ENCODE measurements at regions not wholly inside any gene's neighbourhood (a gene's known extent, or its start where the extent isn't known, plus 50 kb on each side); places are given as distances from the start of the nearest gene placed in this dataset.

- DNase-seq = no peak
These were observed 104.3 kb upstream of the ST6GAL2 start for GRCh38 chr2:106990297-106990696.

DNA sequence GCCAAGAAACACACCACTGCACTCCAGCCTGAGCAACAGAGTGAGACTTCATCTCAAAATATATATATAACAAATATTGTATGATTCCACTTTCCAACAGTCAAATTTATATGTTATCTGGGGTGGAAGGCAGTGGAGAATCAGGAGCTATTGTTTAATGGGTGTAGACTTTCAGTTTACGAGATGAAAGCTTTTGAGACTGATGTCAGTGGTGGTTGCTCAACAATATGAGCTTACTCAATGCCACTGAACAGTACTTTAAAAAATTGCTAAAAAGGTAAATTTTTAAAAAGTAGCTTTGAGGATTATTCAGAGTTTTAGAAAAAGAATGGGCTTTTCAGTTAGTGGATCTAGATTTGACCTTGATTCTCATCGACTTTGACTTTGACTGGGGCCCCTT lies 105.9 kb upstream of the ST6GAL2 start:
- intact Hi-C loops (cut with micrococcal nuclease; ENCODE audit: unreplicated experiment) = no loop called here
- no peak overlapping the region for H3K4me3 ChIP-seq
- H4K20me1 ChIP-seq (ENCODE audit: insufficient read depth) = no peaks in the 10 kb centered on the region
- H3K36me3 ChIP-seq (ENCODE audit: low read depth) = no peaks in the 10 kb centered on the region
- H2AFZ ChIP-seq = no peak overlapping the region
- no peaks in the 10 kb centered on the region for H3K9me2 ChIP-seq (ENCODE audit: insufficient read depth)
- H3K79me2 ChIP-seq (ENCODE audit: low read depth) = no peaks in the 10 kb centered on the region
- H3K27ac ChIP-seq = no peak overlapping the region
- H3K9me3 ChIP-seq (ENCODE audit: insufficient read depth, low read depth) = no peaks in the 10 kb centered on the region
- BruUV-seq (replicated peaks) = no TSS peak
- TF ChIP-seq EZH2 (IDR thresholded peaks at IDR 0.05; ENCODE audit: low read depth) (no peak), CTCF (conservative IDR thresholded peaks at IDR 0.05) (no peak)
- ChIA-PET CTCF (no interaction called here), POLR2A (ENCODE audit: unreplicated experiment) (no interaction called here)
- no peak overlapping the region for H3K4me2 ChIP-seq
- no peak for DNase-seq
- H3K27me3 ChIP-seq (ENCODE audit: insufficient read depth, low read depth) = peaks cover 18% of the 10 kb centered on the region
- no peaks in the 10 kb centered on the region for H3F3A ChIP-seq (ENCODE audit: insufficient read depth, low read depth)
- no peaks in the 10 kb centered on the region for H3K4me1 ChIP-seq (replicated peaks; ENCODE audit: insufficient read depth)

More at GRCh38 chr2:106990297-106990696, 104.3 kb upstream of the ST6GAL2 start:
- POLR2A ChIA-PET (ENCODE audit: unreplicated experiment) = no interaction called here
- no peaks in the 10 kb centered on the region for H3K4me1 ChIP-seq (replicated peaks; ENCODE audit: insufficient read depth)
- peaks cover 3% of the 10 kb centered on the region for H3K27me3 ChIP-seq (ENCODE audit: insufficient read depth, low read depth)
- no peak overlapping the region for H3K27ac ChIP-seq
- CTCF ChIA-PET = no interaction called here
- H3K36me3 ChIP-seq (ENCODE audit: low read depth) = no peaks in the 10 kb centered on the region
- H2AFZ ChIP-seq = no peak overlapping the region
- H4K20me1 ChIP-seq (ENCODE audit: insufficient read depth) = no peaks in the 10 kb centered on the region
- no peak overlapping the region for H3K4me3 ChIP-seq
- no peaks in the 10 kb centered on the region for H3F3A ChIP-seq (ENCODE audit: insufficient read depth, low read depth)
- no peak overlapping the region for H3K4me2 ChIP-seq
- no peaks in the 10 kb centered on the region for H3K9me3 ChIP-seq (ENCODE audit: insufficient read depth, low read depth)
- TF ChIP-seq CTCF (conservative IDR thresholded peaks at IDR 0.05) (no peak), EZH2 (IDR thresholded peaks at IDR 0.05; ENCODE audit: low read depth) (no peak)
- BruUV-seq (replicated peaks) = no TSS peak
- intact Hi-C loops (cut with micrococcal nuclease; ENCODE audit: unreplicated experiment) = no loop called here
- no peaks in the 10 kb centered on the region for H3K79me2 ChIP-seq (ENCODE audit: low read depth)
- H3K9me2 ChIP-seq (ENCODE audit: insufficient read depth) = no peaks in the 10 kb centered on the region

- H3F3A ChIP-seq (ENCODE audit: insufficient read depth, low read depth) = no peaks in the 10 kb centered on the region
- H3K36me3 ChIP-seq (ENCODE audit: low read depth) = no peaks in the 10 kb centered on the region
- H3K27me3 ChIP-seq (ENCODE audit: insufficient read depth, low read depth) = peaks cover 37% of the 10 kb centered on the region
- BruUV-seq (replicated peaks) = no TSS peak
- no peak overlapping the region for H3K4me3 ChIP-seq
- intact Hi-C loops (cut with micrococcal nuclease; ENCODE audit: unreplicated experiment) = no loop called here
- H3K9me2 ChIP-seq (ENCODE audit: insufficient read depth) = no peaks in the 10 kb centered on the region
- H3K27ac ChIP-seq = no peak overlapping the region
- ChIA-PET CTCF (no interaction called here), POLR2A (ENCODE audit: unreplicated experiment) (no interaction called here)
- no peaks in the 10 kb centered on the region for H3K4me1 ChIP-seq (replicated peaks; ENCODE audit: insufficient read depth)
- no peaks in the 10 kb centered on the region for H4K20me1 ChIP-seq (ENCODE audit: insufficient read depth)
- no peaks in the 10 kb centered on the region for H3K9me3 ChIP-seq (ENCODE audit: insufficient read depth, low read depth)
- H2AFZ ChIP-seq = no peak overlapping the region
- H3K4me2 ChIP-seq = no peak overlapping the region
- no peak for DNase-seq
- no peaks in the 10 kb centered on the region for H3K79me2 ChIP-seq (ENCODE audit: low read depth)
- TF ChIP-seq EZH2 (IDR thresholded peaks at IDR 0.05; ENCODE audit: low read depth) (no peak), CTCF (conservative IDR thresholded peaks at IDR 0.05) (no peak)
These were observed 109.6 kb upstream of the ST6GAL2 start for GRCh38 chr2:106995556-106995955.
